GM12865 (cell line): ENCODE measurements at regions not wholly inside any gene's neighbourhood (a gene's known extent, or its start where the extent isn't known, plus 50 kb on each side); places are given as distances from the start of the nearest gene placed in this dataset.

ENCODE experiments used
- DNase-seq: peaks from one replicate; pipeline ENCODE4 v3.0.0; 2010; ENCODE audit warnings: low read depth
- H3K4me3 ChIP-seq: 2 replicates; pipeline ENCODE4 v1.5.1; 2011; ENCODE audit warnings: mild to moderate bottlenecking, low read depth, low read length, control low read depth
- CTCF ChIP-seq: IDR thresholded peaks from 2 replicates; pipeline ENCODE4 v1.5.1; 2011; ENCODE audit warnings: low read length, control low read depth, low read depth, inconsistent platforms; ENCODE audit not compliant: insufficient read depth; ENCODE audit errors: missing control alignments

DNA sequence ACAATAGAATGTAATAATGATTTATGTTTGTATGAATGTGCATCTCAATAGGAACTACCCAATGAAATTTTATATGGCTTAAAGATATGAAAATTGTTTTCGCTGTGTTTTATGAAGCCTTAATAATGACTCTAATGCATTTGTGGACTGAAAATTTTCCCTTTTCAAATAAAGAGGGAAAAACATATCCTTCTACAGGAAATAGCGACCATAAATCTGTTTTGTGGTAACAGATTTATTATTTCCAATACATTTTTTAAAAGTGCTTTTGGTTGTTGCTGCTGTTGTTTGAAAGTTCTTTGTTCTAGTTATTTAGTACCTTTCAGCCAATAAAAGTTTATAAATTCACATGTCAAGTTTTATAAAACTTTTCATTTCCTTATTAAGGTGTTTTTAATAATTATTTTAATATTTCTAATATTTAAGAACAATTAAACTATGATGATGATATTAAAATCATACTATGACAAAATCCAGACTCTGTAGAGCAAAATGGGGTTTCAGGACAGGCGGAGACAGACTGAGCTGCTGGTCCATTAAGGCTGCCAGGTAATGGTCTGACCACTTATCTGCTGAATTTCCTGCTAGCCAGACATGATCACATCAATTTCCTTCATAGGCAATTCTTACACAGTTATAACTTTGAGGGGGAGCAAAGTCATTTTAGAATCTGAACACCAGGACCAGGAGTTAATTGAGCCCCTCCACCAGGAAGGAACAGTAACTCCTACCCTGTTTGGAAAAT lies 65.7 kb upstream of the NEUROD1 start:
- TF ChIP-seq CTCF: no peak
- H3K4me3 ChIP-seq: no peak overlapping the region
- DNase-seq: no peak

GRCh38 chr2:181746844-181747243 lies 66.5 kb upstream of the NEUROD1 start:
- DNase-seq: no peak
- TF ChIP-seq CTCF: no peak
- no peak overlapping the region for H3K4me3 ChIP-seq

- TF ChIP-seq CTCF: no peak
- H3K4me3 ChIP-seq: no peak overlapping the region
- DNase-seq: no peak
These were observed 70.0 kb upstream of the NEUROD1 start for GRCh38 chr2:181750305-181750704.

DNA sequence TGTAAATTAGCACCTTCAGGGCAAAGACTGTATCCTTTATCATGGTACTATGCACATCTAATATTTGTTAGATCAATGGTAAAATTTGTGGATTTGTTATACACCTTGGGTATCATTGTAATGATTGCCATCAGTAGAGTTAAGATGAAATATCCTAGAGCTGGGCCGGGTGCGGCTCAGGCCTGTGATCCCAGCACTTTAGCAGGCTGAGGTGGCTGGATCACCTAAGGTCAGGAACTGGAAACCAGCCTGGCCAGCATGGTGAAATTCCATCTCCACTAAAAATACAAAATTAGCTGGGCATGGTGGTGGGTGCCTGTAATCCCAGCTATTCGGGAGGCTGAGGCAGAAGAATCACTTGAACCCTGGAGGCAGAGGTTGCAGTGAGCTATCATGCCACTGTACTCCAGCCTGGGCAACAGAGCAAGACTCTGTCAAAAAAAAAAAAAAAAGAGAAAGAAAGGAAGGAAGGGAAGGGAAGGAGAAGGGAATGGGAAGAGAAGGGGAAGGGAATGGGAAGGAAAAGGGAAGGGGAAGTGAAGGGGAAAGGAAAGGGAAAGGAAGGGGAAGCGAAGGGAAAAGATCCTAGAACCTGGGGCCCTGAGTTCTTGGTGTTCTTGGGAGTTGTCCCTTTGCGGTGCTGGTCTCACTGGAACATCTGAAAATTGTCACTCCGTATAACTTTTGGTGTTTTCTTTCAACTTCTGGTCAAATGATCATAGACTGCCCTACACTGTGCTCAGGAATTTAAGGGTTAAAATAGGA lies 71.1 kb upstream of the NEUROD1 start:
- TF ChIP-seq CTCF: no peak
- DNase-seq: no peak
- H3K4me3 ChIP-seq: no peak overlapping the region

DNA sequence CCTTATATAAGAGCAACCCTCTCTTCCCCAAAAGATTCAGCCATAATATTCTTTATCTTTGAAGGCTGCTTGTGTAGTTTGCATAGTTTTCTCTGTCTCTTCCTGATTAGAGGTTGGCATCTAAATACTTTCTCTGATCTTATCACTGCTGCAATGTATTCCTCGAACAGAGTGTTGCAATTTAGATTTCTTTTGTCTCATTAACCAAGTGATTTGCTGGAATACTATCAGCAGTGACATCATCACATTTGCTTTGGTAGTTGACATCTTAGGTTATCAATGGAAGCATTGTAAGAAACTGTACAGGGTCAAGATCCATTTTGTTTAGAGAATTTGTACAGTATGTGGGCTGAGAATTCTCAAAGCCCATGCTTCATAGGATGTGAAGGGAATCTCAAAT lies 72.0 kb upstream of the NEUROD1 start:
- no peak for TF ChIP-seq CTCF
- no peak overlapping the region for H3K4me3 ChIP-seq
- DNase-seq: no peak

DNA sequence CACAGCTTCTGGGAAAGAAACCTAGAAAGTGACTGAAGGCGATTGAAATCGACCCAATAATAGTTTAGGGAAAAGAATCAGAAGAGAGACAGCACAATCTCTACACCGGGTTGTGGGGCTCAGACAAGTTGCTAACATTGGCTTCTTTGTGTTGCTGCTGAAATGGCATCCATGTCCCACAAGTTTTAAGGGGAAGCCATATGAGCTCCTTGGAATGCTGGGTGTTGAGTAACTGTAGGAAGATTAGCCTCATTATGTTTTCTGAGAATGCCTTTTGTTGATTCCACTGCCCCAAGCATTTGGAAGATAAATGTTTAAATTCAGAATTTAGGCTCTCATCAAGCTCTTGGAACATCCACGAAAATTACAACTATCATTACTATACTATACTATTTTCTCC lies 73.4 kb upstream of the NEUROD1 start:
- DNase-seq: no peak

More for the DNA sequence above, 73.4 kb upstream of the NEUROD1 start:
- TF ChIP-seq CTCF: no peak
- no peak overlapping the region for H3K4me3 ChIP-seq
